KMS-11 (cell line): ENCODE measurements at regions not wholly inside any gene's neighbourhood (a gene's known extent, or its start where the extent isn't known, plus 50 kb on each side); places are given as distances from the start of the nearest gene placed in this dataset.
A peak's percentile ranks its signal among the peaks of the same experiment; 100 is the strongest.

Experiments used
- H2AFZ ChIP-seq: fragments of 200-600 bp; sonication (generic); 2 replicates; pipeline ENCODE4 v1.6.1; 2016; ENCODE audit warnings: antibody characterized with exemption, mixed run types, low read depth
- H3K27ac ChIP-seq: fragments of 200-600 bp; sonication (generic); 2 replicates; pipeline ENCODE4 v1.6.1; 2016; ENCODE audit warnings: mild to moderate bottlenecking, mixed run types
- H3K27me3 ChIP-seq: fragments of 200-600 bp; sonication (generic); 2 replicates; pipeline ENCODE4 v1.6.1; 2017; ENCODE audit warnings: mild to moderate bottlenecking, low read depth, mixed run types, moderate library complexity; ENCODE audit not compliant: insufficient read depth
- H3K36me3 ChIP-seq: fragments of 200-600 bp; sonication (generic); 2 replicates; pipeline ENCODE4 v1.6.1; 2017; ENCODE audit warnings: mild to moderate bottlenecking, mixed run types; ENCODE audit not compliant: insufficient read depth
- H3K4me1 ChIP-seq: fragments of 200-600 bp; sonication (generic); 2 replicates; pipeline ENCODE4 v1.6.1; 2016; ENCODE audit warnings: mild to moderate bottlenecking, low read depth, mixed run types; ENCODE audit not compliant: poor library complexity, severe bottlenecking
- H3K4me2 ChIP-seq: fragments of 200-600 bp; sonication (generic); 2 replicates; pipeline ENCODE4 v1.7.0; 2016; ENCODE audit warnings: mild to moderate bottlenecking, mixed run types
- H3K4me3 ChIP-seq: fragments of 200-600 bp; sonication (generic); IDR thresholded peaks from 2 replicates; pipeline ENCODE4 v1.6.1; 2017; ENCODE audit warnings: low read depth, low read length, mixed read lengths; ENCODE audit not compliant: insufficient read depth
- H3K79me2 ChIP-seq: fragments of 200-600 bp; sonication (generic); 2 replicates; pipeline ENCODE4 v1.6.1; 2016; ENCODE audit warnings: low read depth, mixed run types; ENCODE audit not compliant: insufficient read depth
- H3K9ac ChIP-seq: fragments of 200-600 bp; sonication (generic); 2 replicates; pipeline ENCODE4 v1.6.1; 2016; ENCODE audit warnings: mild to moderate bottlenecking, mixed run types
- H4K20me1 ChIP-seq: fragments of 200-600 bp; sonication (generic); 2 replicates; pipeline ENCODE4 v1.6.1; 2016; ENCODE audit warnings: mild to moderate bottlenecking, mixed run types; ENCODE audit not compliant: insufficient read depth
- CTCF ChIP-seq: fragments of 200-600 bp; sonication (generic); conservative IDR thresholded peaks from 2 replicates; pipeline ENCODE4 v1.6.1; 2017; ENCODE audit warnings: low read depth, mild to moderate bottlenecking, antibody characterized with exemption, low read length, moderate library complexity, mixed read lengths

GRCh38 chr10:113381416-113381815 is 171.4 kb upstream of the HABP2 start:
- Histone ChIP-seq H3K79me2 (no peaks in the 10 kb centered on the region), H3K4me3 (no peak overlapping the region), H3K4me2 (0 out of 2 replicates have a peak overlapping the region, but pooled peaks have one; percentile 8), H3K9ac (no peak overlapping the region), H3K27ac (no peak overlapping the region), H3K36me3 (no peaks in the 10 kb centered on the region), H3K4me1 (peaks cover 12% of the 10 kb centered on the region), H3K27me3 (no peaks in the 10 kb centered on the region), H4K20me1 (no peaks in the 10 kb centered on the region), H2AFZ (no peak overlapping the region)
- TF ChIP-seq CTCF = no peak

- no peak for TF ChIP-seq CTCF
- H2AFZ ChIP-seq = peak overlapping the region; percentile 42
- H3K4me1 ChIP-seq = peaks cover 12% of the 10 kb centered on the region
- no peak overlapping the region for H3K4me3 ChIP-seq
- no peak overlapping the region for H3K27ac ChIP-seq
- no peaks in the 10 kb centered on the region for H4K20me1 ChIP-seq
- H3K36me3 ChIP-seq = no peaks in the 10 kb centered on the region
- H3K79me2 ChIP-seq = no peaks in the 10 kb centered on the region
- peak overlapping the region; percentile 8; the same call in 1 of the 2 replicates for H3K4me2 ChIP-seq
- H3K9ac ChIP-seq = no peak overlapping the region
- H3K27me3 ChIP-seq = no peaks in the 10 kb centered on the region
These were observed 170.8 kb upstream of the HABP2 start for GRCh38 chr10:113381981-113382509.

- no peak overlapping the region for H2AFZ ChIP-seq
- H3K4me2 ChIP-seq = no peak overlapping the region
- H4K20me1 ChIP-seq = no peaks in the 10 kb centered on the region
- H3K9ac ChIP-seq = no peak overlapping the region
- H3K4me3 ChIP-seq = no peak overlapping the region
- no peak overlapping the region for H3K27ac ChIP-seq
- H3K27me3 ChIP-seq = no peaks in the 10 kb centered on the region
- no peaks in the 10 kb centered on the region for H3K36me3 ChIP-seq
- no peaks in the 10 kb centered on the region for H3K79me2 ChIP-seq
- TF ChIP-seq CTCF = no peak
- peaks cover 12% of the 10 kb centered on the region for H3K4me1 ChIP-seq
These were observed 170.2 kb upstream of the HABP2 start for GRCh38 chr10:113382691-113383090.

DNA sequence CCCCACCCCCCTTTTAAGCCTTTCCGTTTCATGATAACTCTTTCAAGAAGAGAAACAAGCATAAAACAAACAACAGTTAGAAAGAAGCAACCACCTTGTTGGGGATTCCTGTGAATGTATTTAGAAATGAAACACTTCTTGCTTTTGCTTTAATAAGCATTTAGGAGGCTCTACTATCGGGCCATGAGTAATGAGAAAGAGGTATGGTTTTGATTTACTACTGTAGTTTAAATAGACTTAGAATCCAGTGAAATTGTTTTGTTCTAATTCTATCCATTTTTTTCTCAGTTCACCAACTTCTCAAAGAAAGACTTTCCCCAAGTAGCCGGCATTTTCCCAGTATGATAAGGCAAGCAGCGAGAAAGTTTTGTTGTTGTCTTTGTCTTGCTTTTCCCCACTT is 168.7 kb upstream of the HABP2 start:
- Histone ChIP-seq H3K79me2 (no peaks in the 10 kb centered on the region), H4K20me1 (no peaks in the 10 kb centered on the region), H3K4me3 (no peak overlapping the region), H3K4me2 (no peak overlapping the region), H3K9ac (no peak overlapping the region), H2AFZ (no peak overlapping the region), H3K36me3 (no peaks in the 10 kb centered on the region), H3K4me1 (peaks cover 12% of the 10 kb centered on the region), H3K27me3 (no peaks in the 10 kb centered on the region), H3K27ac (no peak overlapping the region)
- TF ChIP-seq CTCF = no peak
